Hematopoietic multipotent progenitor cell treated with erythropoietin and hydrocortisone succinate and interleukin-3 and kit ligand, for 4 days (in vitro differentiated cells): ENCODE measurements at regions not wholly inside any gene's neighbourhood (a gene's known extent, or its start where the extent isn't known, plus 50 kb on each side); places are given as distances from the start of the nearest gene placed in this dataset.
"Not testable (repeated sequence)": the region's sequence is repeated elsewhere in the genome, so short reads cannot be mapped to it uniquely, and the experiment has no call there.

Experiments
- DNase-seq: peaks from one replicate; pipeline ENCODE4 v3.0.0-alpha.2; 2015

GRCh38 chr5:36435516-36435915 lies 133.8 kb upstream of the RANBP3L start:
- DNase-seq: no peak

- no peak for DNase-seq
Measured at GRCh38 chr5:36436306-36436705, 134.6 kb upstream of the RANBP3L start.

- no peak for DNase-seq
Measured at GRCh38 chr5:36438765-36439561, 137.3 kb upstream of the RANBP3L start.

- no peak for DNase-seq
Measured at GRCh38 chr5:36440300-36440699, 138.6 kb upstream of the RANBP3L start.

- no peak for DNase-seq
Measured at GRCh38 chr5:36441280-36441679, 139.6 kb upstream of the RANBP3L start.

- DNase-seq: peak; percentile 84
Measured at GRCh38 chr5:36442352-36442751, 140.7 kb upstream of the RANBP3L start.

GRCh38 chr5:36442796-36443195 lies 141.1 kb upstream of the RANBP3L start:
- peak; percentile 60 for DNase-seq

GRCh38 chr5:36443941-36444340 lies 142.2 kb upstream of the RANBP3L start:
- no peak for DNase-seq

- no peak for DNase-seq
Measured at GRCh38 chr5:36444582-36445418, 143.1 kb upstream of the RANBP3L start.

GRCh38 chr5:36447776-36448175 lies 146.1 kb upstream of the RANBP3L start:
- DNase-seq: no peak

- DNase-seq: no peak
Measured at GRCh38 chr5:36450229-36451014, 148.7 kb upstream of the RANBP3L start.

- DNase-seq: no peak
Measured at GRCh38 chr5:36452424-36453006, 150.8 kb upstream of the RANBP3L start.

- DNase-seq: no peak
Measured at GRCh38 chr5:36457511-36458270, 148.7 kb upstream of the SLC1A3 start.

- no peak for DNase-seq
Measured at GRCh38 chr5:36458746-36459145, 147.7 kb upstream of the SLC1A3 start.

- DNase-seq: peak; percentile 47
Measured at GRCh38 chr5:36459176-36460135, 146.9 kb upstream of the SLC1A3 start.

GRCh38 chr5:36462295-36463021 lies 143.9 kb upstream of the SLC1A3 start:
- peak; percentile 78 for DNase-seq

- not testable (repeated sequence) for DNase-seq
Measured at GRCh38 chr5:36475942-36476341, 130.5 kb upstream of the SLC1A3 start.

GRCh38 chr5:36478646-36479317 lies 127.6 kb upstream of the SLC1A3 start:
- no peak for DNase-seq

GRCh38 chr5:36481454-36482120 lies 124.8 kb upstream of the SLC1A3 start:
- no peak for DNase-seq
